Muscle layer of colon (tissue), 2 donors: ENCODE measurements at regions not wholly inside any gene's neighbourhood (a gene's known extent, or its start where the extent isn't known, plus 50 kb on each side); places are given as distances from the start of the nearest gene placed in this dataset.

Experiments used
- H3K27ac ChIP-seq: one replicate; pipeline ENCODE4 v1.7.0; 2013; ENCODE audit warnings: low read depth, mild to moderate bottlenecking, low read length, moderate library complexity
- H3K27me3 ChIP-seq, 2 donors: one replicate each; pipeline ENCODE4 v1.7.0; 2013; ENCODE audit warnings: low read length in 2 of 2, mild to moderate bottlenecking in 2 of 2; ENCODE audit not compliant: insufficient read depth in 2 of 2, control insufficient read depth in 1 of 2
- H3K36me3 ChIP-seq: one replicate; pipeline ENCODE4 v1.7.0; 2013; ENCODE audit warnings: mild to moderate bottlenecking, low read length; ENCODE audit not compliant: insufficient read depth
- H3K4me1 ChIP-seq: one replicate; pipeline ENCODE4 v1.7.0; 2013; ENCODE audit warnings: mild to moderate bottlenecking, low read length; ENCODE audit not compliant: insufficient read depth
- H3K4me3 ChIP-seq, 2 donors: one replicate each; pipeline ENCODE4 v1.7.0; 2013; ENCODE audit warnings: low read length in 2 of 2, low read depth in 1 of 2, mild to moderate bottlenecking in 1 of 2, moderate library complexity in 1 of 2
- H3K9ac ChIP-seq: one replicate; pipeline ENCODE4 v1.7.0; 2013; ENCODE audit warnings: low read length
- H3K9me3 ChIP-seq: one replicate; pipeline ENCODE4 v1.7.0; 2013; ENCODE audit warnings: mild to moderate bottlenecking, low read length
- donor health status: abdominal sarcoma.
- donor health status: Adenocarcinoma of cecum.

GRCh38 chr2:122875091-122875865, 1119.8 kb downstream of the TSN start:
- H3K27me3 ChIP-seq = no peaks in the 10 kb centered on the region
- H3K4me1 ChIP-seq = no peaks in the 10 kb centered on the region
- H3K27ac ChIP-seq = no peak overlapping the region
- H3K9me3 ChIP-seq = no peaks in the 10 kb centered on the region
- no peaks in the 10 kb centered on the region for H3K36me3 ChIP-seq
- no peak overlapping the region for H3K4me3 ChIP-seq
- H3K9ac ChIP-seq = no peak overlapping the region

GRCh38 chr2:122883849-122884248, 1128.4 kb downstream of the TSN start:
- Histone ChIP-seq H3K9me3 (no peaks in the 10 kb centered on the region), H3K9ac (no peak overlapping the region), H3K27me3 (no peaks in the 10 kb centered on the region), H3K27ac (no peak overlapping the region), H3K4me1 (peaks cover 5% of the 10 kb centered on the region), H3K36me3 (no peaks in the 10 kb centered on the region), H3K4me3 (no peak overlapping the region)

- Histone ChIP-seq H3K27me3 (no peaks in the 10 kb centered on the region), H3K36me3 (no peaks in the 10 kb centered on the region), H3K4me1 (peaks cover 5% of the 10 kb centered on the region), H3K27ac (no peak overlapping the region), H3K4me3 (no peak overlapping the region), H3K9me3 (no peaks in the 10 kb centered on the region), H3K9ac (no peak overlapping the region)
Observed at GRCh38 chr2:122884889-122885288, 1129.4 kb downstream of the TSN start.

GRCh38 chr2:122885436-122885835, 1130.0 kb downstream of the TSN start:
- H3K27me3 ChIP-seq = no peaks in the 10 kb centered on the region
- no peak overlapping the region for H3K4me3 ChIP-seq
- peaks cover 5% of the 10 kb centered on the region for H3K4me1 ChIP-seq
- no peaks in the 10 kb centered on the region for H3K36me3 ChIP-seq
- H3K9ac ChIP-seq = no peak overlapping the region
- no peaks in the 10 kb centered on the region for H3K9me3 ChIP-seq
- no peak overlapping the region for H3K27ac ChIP-seq

- Histone ChIP-seq H3K9ac (no peak overlapping the region), H3K27ac (no peak overlapping the region), H3K4me3 (no peak overlapping the region), H3K9me3 (no peaks in the 10 kb centered on the region), H3K27me3 (no peaks in the 10 kb centered on the region), H3K4me1 (peaks cover 5% of the 10 kb centered on the region), H3K36me3 (no peaks in the 10 kb centered on the region)
Observed at GRCh38 chr2:122886479-122887145, 1131.2 kb downstream of the TSN start.

- H3K27ac ChIP-seq = no peak overlapping the region
- no peaks in the 10 kb centered on the region for H3K36me3 ChIP-seq
- no peak overlapping the region for H3K9ac ChIP-seq
- no peak overlapping the region for H3K4me3 ChIP-seq
- H3K27me3 ChIP-seq = no peaks in the 10 kb centered on the region
- H3K4me1 ChIP-seq = no peaks in the 10 kb centered on the region
- H3K9me3 ChIP-seq = no peaks in the 10 kb centered on the region
Observed at GRCh38 chr2:122899614-122900013, 1125.5 kb upstream of the CNTNAP5 start.

GRCh38 chr2:122905431-122905830, 1119.7 kb upstream of the CNTNAP5 start:
- H3K36me3 ChIP-seq = no peaks in the 10 kb centered on the region
- no peak overlapping the region for H3K9ac ChIP-seq
- H3K27ac ChIP-seq = no peak overlapping the region
- H3K9me3 ChIP-seq = no peaks in the 10 kb centered on the region
- no peak overlapping the region for H3K4me3 ChIP-seq
- H3K27me3 ChIP-seq = no peaks in the 10 kb centered on the region
- H3K4me1 ChIP-seq = no peaks in the 10 kb centered on the region

GRCh38 chr2:122908159-122908558, 1116.9 kb upstream of the CNTNAP5 start:
- Histone ChIP-seq H3K36me3 (no peaks in the 10 kb centered on the region), H3K27ac (no peak overlapping the region), H3K4me1 (no peaks in the 10 kb centered on the region), H3K4me3 (no peak overlapping the region), H3K27me3 (no peaks in the 10 kb centered on the region), H3K9me3 (no peaks in the 10 kb centered on the region), H3K9ac (no peak overlapping the region)

GRCh38 chr2:122927197-122927596, 1097.9 kb upstream of the CNTNAP5 start:
- no peak overlapping the region for H3K27ac ChIP-seq
- H3K9ac ChIP-seq = no peak overlapping the region
- H3K27me3 ChIP-seq = no peaks in the 10 kb centered on the region
- H3K4me1 ChIP-seq = peaks cover 3% of the 10 kb centered on the region
- no peaks in the 10 kb centered on the region for H3K36me3 ChIP-seq
- no peak overlapping the region for H3K4me3 ChIP-seq
- H3K9me3 ChIP-seq = no peaks in the 10 kb centered on the region

GRCh38 chr2:122927710-122928557, 1097.2 kb upstream of the CNTNAP5 start:
- Histone ChIP-seq H3K4me1 (peaks cover 3% of the 10 kb centered on the region), H3K27ac (no peak overlapping the region), H3K9me3 (no peaks in the 10 kb centered on the region), H3K36me3 (no peaks in the 10 kb centered on the region), H3K27me3 (no peaks in the 10 kb centered on the region), H3K4me3 (no peak overlapping the region), H3K9ac (no peak overlapping the region)

GRCh38 chr2:122929347-122929746, 1095.7 kb upstream of the CNTNAP5 start:
- H3K27me3 ChIP-seq = no peaks in the 10 kb centered on the region
- no peak overlapping the region for H3K27ac ChIP-seq
- H3K9me3 ChIP-seq = no peaks in the 10 kb centered on the region
- no peaks in the 10 kb centered on the region for H3K4me1 ChIP-seq
- H3K36me3 ChIP-seq = no peaks in the 10 kb centered on the region
- no peak overlapping the region for H3K9ac ChIP-seq
- H3K4me3 ChIP-seq = no peak overlapping the region
